Stimulated activated CD8-positive, alpha-beta memory T cell treated with anti-CD3 and anti-CD28 coated beads, Interleukin-4, amount 100 ng/mL, for 48 hours (primary cell): ENCODE measurements at regions not wholly inside any gene's neighbourhood (a gene's known extent, or its start where the extent isn't known, plus 50 kb on each side); places are given as distances from the start of the nearest gene placed in this dataset.
"Not testable (repeated sequence)": the region's sequence is repeated elsewhere in the genome, so short reads cannot be mapped to it uniquely, and the experiment has no call there.

ENCODE experiments used
- DNase-seq: peaks from one replicate; pipeline ENCODE4 v3.0.0-alpha.2; 2020

DNA sequence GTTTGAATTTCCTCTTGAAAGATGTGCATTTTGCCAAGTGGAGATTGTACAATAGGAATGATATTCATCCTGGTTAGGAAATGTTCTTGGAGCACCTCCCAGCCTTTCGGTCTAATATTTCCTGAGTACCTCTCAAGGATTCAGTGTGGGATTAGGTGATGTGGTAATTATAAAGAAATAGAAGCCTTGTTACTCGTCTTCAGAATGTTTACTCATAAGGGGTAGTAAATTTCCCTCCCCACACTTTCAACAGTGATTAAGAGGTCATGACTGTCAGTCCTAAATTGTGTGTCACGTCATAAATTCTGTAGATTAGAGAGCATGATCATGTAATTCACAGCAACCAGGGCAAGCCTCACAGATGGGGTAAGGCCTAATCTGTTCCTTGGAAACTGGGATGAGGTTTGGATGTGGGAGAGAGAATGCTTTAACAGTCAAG lies 633.1 kb upstream of the TBL1XR1 start:
- no peak for DNase-seq

DNA sequence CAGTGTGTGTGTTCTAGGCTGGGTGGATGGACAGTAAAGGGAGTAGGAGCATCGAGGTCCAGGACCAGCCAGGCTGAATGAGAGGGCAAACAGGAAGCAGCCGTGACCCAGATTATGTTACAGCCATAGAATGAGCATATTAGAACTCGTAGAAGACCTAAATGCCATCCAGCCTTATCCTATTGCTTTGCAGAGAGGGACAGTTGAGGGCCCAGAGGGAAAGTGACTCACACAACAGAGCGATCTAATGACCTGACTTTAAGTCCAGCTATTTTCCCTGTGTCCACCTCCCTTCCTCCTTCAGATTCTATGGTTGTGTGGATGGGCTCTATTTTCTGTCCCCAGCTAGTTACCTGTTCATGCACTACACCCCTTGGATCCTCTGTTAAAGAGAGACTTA lies 634.1 kb upstream of the TBL1XR1 start:
- no peak for DNase-seq

DNA sequence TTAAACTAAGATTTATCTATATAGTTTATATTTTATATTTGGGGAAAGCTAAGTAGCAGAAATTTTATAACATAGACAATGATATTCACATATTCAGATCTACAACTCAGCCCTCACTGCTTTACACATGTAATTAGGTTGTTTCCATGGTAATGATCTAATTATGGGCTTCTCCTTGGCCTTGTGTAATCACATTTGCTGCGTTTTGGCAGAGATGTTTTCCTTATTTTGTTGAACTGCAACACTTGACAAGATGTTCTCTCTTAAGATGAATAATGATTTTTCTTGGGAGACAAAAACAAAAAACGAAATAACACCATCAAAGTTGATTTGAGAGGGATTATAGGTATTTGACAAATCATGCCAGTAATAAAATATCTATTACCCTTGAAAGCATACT lies 635.6 kb upstream of the TBL1XR1 start:
- DNase-seq = no peak

DNA sequence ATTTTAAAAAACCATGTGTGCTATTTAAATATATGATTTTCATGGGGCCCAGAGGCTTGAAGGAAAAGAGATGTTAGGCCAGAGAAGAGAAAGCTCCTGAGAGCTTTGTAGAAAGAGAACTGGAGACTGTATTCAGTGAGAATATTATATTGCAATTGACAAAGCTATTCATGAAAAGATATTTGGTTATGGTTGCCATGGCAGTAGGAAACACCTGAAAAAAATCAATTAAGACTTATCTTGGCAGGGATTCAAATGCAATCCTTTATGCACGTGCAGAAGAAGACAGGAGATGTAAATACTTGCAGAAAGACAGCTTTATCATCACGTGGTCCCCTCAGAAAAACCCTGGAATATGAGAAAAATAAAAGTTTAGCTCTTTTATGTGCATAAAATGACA lies 636.0 kb upstream of the TBL1XR1 start:
- no peak for DNase-seq

DNA sequence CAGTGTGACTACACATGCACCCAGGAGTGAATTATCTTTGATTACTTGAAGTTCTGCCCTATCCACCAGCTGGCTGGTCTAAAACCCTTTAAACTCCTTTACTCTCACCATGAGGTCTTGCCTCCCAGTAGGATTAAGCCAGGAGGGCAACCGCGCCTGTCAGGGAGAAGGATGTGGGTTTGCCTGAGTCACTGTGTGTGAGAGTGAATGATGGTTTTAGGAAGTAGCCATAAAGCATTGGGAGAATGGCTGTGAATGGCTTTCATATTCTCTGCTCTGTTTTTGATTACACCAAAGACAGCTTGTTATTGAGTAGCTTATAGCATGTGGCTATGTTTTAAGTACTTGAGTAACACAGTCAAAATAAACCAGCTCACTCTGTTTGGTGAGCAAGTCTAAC lies 637.7 kb upstream of the TBL1XR1 start:
- no peak for DNase-seq

DNA sequence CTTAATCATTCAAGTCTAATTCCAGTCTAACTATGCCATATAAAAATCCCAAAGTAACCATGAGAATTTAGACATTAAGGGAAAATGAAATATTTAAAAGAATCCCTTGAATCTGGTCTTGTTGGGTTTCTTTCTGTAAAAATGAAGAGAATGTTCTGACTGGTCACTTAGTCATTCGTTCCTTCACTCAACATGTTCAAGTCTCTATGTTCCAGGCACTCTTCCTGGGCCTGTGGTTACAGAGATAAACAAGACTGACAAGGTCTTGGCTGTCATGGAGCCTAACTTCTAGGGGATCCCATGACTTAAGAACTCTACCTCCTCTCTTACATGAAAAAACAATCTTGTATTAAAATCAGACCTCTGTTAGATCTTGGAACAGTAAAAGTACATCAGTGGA lies 638.6 kb upstream of the TBL1XR1 start:
- no peak for DNase-seq

DNA sequence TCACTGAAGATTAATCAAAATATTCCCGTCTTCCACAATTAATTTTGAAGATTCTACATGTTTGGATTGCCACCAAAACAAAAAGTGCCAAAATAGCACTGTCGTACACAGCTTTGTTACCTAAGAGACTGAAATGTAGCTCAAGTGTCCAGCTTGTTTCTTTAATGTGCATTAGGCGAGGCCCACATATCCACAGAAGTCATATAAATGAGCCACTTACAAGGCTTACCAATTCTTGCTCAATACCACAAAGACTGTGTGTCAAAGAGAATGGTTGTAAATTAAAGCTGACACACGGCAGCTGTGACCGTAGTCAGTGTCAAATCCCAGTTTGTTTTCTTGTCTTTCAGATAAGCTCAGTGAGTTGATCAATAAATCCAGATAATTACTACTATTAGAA lies 639.4 kb upstream of the TBL1XR1 start:
- DNase-seq = no peak

DNA sequence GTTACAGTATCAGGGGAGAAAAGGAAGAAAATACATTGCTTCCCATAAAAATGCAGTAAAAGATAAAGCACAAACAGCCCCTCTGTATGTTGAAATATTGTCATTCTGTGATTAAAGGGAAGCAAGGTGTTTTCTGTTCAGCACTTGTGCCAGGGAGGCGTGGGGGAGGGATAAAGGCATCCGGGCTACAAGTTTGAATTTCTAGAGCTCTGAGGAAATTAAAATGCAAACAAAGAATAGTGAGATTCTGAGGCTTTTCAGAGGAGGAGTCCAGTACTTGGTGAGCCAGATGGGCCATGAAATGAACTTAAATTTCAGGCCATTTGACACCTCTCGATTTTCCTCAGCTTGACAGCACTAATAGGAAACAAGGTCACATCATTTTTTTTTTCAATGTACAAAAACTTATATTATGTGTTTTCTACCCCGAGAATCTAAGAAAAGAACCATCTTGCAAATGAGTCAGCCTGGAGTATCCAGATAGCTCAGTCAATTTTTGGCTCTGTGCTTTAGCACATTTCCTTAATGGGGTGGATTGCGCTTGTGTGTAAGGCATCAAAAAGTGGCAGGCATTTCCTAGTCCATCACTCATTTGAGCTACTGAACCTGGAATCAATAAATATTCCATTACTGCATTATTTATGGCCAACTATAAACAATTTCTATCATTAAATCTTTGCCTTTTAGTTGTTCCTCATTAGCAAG lies 640.8 kb upstream of the TBL1XR1 start:
- no peak for DNase-seq

DNA sequence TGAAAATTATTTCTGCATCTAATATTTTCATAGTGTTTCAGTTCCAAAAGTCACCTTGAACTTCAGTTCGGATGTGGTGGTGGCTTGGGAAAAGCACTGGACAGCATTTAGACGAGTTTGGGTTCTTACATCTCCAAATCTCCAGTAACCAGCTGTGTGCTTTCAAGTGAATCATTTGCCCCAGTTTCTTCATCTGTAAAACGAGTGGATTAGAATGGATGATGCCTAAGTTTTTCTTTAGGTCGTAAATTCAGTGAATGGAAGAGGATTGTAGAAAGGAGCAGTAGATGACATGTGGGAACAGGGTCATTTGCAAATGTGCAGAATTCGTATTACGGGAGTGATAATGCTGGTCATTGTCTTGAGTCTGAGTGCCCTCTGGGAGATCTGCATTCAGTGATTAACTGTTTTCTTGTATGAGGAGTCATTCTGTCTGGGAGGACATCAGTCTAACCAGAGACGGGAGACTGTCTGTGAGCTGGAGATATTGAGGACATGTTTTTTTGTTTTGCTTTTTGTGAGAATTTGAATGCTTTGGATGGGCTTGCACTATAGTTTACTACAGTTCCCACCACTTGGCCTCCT lies 641.6 kb upstream of the TBL1XR1 start:
- DNase-seq = no peak

DNA sequence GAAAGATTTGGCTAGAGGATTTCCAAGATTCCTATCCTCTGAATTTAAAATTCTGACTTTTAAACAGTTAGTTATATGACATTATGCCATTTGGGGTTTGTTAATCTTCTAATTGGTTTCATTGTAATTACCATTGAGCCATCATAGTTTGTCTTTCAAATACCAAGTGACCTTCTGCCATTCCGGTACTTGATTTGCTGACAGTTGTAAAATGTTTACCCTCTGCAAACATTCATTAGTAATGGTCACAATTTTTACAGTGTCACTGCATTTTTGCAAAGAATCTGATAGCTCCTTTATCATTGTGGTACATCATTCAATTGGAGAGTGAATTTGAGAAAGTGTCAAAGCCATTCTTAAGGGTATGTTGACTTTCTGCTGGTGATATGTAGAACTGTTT lies 645.0 kb upstream of the TBL1XR1 start:
- no peak for DNase-seq

DNA sequence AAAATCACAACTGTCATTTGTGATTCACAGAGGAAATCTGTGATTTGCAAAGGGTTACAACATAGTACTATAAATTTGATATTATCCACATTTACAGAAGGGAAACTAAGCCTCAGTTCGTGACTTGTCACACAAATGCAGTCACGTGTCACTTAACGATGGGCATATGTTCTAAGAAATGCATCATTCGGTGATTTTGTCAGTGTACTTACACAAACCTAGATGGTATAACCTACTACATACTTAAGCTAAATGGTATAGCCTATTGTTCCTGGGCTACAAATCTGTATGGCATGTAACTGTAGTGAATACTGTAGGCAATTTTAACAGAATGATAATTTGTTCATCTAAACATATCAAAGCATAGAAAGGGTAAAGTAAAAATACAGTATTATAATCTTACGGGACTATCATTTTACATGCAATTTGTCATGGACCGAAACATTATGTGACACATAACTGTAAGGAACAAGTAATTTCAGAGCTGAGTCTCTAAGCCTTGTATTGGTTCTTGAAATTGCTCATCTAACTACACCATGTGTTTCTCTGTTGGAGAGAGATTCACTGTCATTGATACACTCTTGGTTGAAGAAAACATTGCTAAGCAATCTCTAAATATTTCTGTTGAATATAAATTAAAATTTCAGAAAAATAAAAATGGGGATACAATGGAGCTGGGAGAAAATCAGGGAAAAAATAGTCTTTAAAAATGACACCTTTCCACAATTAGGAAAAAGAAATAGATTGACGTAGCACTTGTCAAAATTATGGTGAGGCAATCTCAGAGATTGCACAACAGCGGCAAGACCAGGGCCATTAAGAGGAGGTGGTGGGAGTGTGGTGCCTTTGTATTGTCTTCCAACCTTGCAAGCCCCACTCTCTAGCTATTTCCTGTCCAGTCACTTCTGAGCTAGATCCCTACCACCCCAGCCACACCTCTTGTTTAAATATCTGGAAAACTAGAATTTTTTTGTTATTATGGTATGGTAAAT lies 645.8 kb upstream of the TBL1XR1 start:
- DNase-seq = no peak

DNA sequence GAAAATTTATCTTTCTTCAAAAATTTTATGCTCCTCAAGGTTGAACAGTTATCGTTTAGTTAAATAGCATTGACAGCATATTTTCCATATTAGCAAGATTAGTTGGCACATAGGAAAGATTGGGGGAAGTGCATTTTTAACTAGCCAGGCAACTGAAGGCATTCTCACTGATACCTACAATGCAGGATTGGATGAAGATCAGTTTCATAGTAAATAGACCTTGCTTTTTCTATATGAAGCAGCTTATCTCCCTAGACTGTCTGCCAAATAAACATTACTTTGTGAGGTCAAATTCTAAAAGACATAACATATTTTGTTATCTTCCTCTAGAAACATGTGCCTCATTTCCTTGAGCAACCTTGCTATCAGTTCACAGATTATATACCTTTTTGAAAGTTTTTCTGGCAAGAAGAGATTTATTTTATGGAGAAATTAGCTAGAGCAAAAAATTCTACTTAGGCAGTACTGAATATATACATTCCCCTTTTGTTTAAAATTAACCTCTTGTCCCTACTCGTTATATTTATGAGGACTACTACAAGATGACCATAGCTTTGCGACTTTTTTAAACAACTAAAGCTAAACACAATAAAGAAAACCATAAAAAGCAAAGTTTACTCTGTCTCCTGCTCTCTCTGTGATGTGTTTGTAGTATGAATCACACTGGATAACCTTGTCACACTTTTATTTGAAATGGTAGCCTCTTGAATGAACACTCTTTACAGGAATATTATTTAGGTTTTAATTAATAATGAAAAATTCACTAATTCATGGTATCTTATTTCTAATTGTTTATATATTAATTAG lies 654.9 kb upstream of the TBL1XR1 start:
- DNase-seq = no peak

DNA sequence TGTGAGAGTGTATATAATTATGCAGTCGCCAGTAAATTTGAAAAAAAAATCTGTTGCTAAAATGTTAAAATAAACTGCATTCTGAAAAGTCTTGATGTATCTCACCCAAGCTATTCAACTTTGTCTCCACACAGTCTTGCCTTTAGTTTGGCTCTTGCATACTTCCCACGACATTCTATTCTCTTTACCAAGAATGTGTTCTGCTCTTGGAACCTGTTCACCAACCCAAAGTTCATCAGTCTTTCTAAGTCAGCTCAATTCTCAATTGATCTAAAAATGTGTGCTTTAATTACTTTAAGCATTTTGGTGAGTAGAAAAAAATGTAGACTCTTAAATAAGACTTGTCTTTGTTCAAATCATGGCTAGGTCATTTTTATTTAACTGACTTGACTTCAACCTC lies 657.7 kb upstream of the TBL1XR1 start:
- no peak for DNase-seq

DNA sequence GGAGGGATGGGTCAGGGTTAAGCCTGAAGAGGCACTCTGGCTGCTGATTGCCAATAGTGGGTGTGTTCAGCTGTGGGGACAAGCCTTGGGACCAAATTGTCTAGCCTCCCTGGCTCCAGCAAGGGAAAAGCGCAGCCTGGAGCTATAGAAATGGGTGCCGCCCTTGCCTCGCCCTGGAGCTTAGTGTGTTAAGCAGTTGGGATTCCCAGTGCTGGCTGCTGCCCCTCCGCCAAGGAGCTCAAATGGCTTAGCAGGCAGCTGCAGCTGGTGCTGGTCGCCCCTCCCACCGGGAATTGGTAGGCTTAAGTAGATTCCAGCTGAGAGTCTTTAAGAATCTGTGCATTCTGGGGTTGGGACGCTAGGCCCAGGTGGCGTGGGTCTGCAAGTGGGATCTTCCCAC lies 662.9 kb upstream of the TBL1XR1 start:
- DNase-seq = no peak

DNA sequence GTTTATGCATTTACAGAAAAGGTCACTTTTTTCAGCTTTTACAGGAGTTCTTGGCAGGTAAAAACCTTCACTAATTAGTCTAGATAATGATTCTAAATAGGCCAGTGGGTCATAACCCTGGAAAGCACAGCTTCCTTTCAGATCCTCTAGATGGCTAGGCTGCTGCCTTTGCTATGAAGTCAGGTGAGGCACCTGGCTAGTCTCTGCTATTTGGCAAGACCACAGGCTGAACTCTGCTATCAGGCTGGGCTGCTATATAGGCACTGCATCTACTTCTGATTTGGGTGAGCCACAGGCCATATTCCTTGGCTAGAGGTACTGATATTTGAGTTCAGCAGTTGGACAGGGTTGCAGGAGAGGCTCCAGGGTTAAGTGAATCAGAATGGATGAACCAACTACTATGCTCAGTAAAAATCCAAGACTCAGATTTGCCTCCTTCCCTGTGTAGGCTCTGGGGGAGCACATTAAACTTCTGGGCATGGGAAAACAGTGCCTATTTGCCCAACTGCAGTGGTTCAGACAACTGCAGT lies 665.7 kb upstream of the TBL1XR1 start:
- DNase-seq = no peak

DNA sequence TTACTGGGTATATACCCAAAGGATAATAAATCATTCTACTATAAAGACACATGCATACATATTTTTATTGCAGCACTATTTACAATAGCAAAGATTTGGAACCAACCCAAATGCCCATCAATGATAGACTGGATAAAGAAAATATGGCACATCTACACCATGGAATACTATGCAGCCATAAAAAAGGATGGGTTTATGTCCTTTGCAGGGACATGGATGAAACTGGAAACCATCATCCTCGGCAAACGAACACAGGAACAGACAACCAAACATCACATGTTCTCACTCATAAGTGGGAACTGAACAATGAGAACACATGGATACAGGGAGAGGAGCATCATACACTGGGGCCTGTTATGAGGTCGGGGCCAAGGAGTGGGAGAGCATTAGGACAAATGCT lies 665.0 kb upstream of the KCNMB2 start:
- DNase-seq = not testable (repeated sequence)

DNA sequence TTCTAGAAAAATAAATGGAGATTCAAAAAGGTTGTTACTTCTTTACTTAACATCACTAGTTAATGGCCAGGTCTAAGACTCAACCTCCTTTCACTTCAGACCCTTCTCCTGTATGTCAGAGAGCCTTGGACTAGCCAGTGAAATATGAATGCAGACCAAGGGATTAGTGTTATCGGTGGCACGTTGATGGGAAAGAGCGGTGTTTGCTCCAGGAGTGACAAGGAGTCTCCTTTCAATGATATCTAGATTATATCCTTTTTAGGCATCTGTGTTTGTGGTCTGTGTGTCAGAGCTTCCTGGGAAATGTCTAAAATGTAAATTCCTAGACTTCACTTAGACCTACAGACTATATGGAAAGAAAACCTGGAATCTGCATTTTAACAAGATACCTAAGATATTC lies 658.0 kb upstream of the KCNMB2 start:
- DNase-seq = no peak

DNA sequence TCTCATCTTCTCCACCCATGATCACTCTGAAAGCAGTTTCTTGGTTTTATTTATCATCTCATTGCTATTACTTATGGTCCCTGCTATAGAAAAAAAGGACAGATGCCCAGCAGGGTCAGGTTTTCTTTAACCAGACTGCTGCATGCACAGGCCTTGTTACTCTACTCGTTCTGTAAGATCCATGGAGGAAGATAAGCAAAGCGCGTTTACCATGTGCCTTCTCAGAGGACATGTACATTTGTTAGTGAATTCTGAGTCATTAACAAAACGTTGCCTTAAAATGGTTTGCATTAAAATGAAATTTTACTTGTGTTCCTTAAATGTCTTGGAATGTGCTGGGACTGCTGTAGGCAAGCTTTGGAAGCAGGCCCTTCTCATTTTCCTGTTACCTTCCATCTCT lies 657.3 kb upstream of the KCNMB2 start:
- DNase-seq = no peak

DNA sequence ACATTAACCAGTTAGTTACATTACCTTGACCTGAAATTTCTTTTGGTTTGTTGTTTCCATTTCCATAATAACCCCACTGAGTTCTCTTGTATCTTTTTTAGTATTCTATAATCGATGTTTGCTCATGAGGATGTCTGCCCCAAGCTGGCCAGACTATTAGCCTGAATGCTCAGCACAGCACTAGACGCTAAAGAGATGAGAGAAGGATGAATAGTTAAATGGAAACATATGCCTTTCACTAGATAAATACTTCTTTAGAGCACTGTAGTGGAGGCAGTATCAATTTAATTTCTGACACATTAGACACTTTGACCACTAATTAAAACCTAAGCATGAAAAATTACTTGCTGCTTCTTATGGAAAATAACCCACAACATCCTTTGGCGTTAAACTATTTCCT lies 654.9 kb upstream of the KCNMB2 start:
- no peak for DNase-seq

DNA sequence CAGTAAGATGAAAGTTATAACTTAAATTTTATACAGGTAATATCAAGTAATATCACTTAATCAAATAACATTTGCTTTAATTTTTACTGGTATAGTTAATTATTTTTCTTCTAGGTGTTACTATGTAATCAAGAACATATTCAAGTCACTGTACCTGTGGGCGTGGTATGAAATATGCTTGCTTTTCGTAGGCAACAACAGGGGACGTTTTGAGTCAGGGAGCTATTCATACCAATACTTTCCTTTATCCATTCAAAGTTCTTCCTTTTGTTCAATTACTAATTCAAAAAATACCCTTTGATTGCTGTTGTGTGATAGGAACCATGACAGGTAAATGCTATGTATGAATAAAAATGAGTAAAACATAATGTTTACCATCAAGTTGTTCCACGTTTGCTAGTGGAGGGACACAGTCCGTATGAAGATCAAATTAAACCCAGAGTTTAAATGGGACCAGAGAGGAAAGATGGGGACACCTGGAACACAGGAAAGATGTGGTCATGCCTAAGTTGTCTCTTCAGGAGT lies 654.0 kb upstream of the KCNMB2 start:
- DNase-seq = no peak

DNA sequence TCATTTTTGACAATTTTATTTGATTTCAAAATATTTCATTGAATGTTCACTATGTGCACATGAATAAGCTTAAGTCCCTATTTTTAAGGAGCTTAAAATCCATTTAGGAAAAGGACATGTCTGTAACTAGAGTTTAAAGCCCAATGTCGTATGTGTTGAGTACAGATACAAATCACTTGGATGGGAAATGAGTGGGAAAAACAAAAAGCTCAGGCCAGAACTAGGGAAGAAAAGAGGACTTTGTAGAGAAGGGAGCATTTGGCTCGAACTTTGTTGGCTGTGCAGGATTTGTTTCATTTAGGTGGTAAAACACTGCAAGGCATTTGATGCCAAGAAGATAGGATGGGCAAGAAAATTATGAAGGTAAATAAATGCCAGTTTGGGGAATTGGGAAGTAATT lies 653.1 kb upstream of the KCNMB2 start:
- DNase-seq = no peak

DNA sequence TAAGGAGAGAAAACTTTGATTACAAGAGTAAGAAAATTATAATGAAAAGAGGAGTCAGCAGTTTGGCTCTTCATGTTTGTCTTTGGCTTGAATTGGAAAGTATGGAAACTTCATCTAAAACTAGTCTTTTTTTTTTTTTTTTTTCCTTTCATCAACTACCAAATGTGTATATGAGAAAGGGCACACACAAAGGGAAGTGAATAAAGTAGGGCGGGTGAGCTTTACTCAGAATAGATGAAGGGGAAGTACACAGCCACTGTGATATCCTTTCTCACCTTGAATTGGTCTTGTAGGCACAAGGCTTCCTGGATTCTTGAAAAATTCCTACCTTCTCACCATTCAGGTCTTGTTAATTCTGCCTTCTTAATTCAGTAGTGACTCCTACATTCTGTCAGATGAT lies 652.3 kb upstream of the KCNMB2 start:
- DNase-seq = no peak

DNA sequence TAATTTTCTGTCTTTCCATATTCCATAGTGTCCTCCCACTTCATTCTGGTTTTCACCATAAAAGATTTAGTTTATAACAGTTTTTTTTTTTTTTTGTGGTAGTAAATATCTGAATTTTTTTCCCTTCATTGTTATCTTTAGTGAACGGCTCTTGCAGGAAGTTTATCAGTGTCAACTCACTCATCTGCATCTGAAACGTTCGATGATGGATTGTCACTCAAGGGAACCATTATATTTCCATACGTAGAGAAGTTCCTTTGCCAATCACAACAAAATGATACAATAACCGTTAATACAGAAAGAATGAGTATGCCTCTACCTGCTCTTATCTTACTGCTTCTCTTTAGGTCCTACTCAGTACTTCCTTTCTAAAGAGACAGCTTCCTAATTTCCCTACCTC lies 651.2 kb upstream of the KCNMB2 start:
- DNase-seq = no peak
